Mesothelial cell of epicardium (in vitro differentiated cells): ENCODE measurements at regions not wholly inside any gene's neighbourhood (a gene's known extent, or its start where the extent isn't known, plus 50 kb on each side); places are given as distances from the start of the nearest gene placed in this dataset. TPM values are rescaled to one million over a fixed set of nuclear protein-coding genes. Genes with fewer than 3 reads are reported as not detected.

Experiments
- DNase-seq, 2 experiments: peaks; one replicate each; pipeline ENCODE4 v3.0.0; 2021; ENCODE audit warnings: low spot score in 2 of 2; ENCODE audit not compliant: unreplicated experiment in 2 of 2
- H3K27ac Mint-ChIP-seq: 2 replicates; pipeline ENCODE4 v1.8.0; 2021; ENCODE audit warnings: mixed read lengths
- H3K27me3 Mint-ChIP-seq: 2 replicates; pipeline ENCODE4 v1.8.0; 2021; ENCODE audit warnings: low read depth, mixed read lengths
- H3K36me3 Mint-ChIP-seq: 2 replicates; pipeline ENCODE4 v1.8.0; 2021; ENCODE audit warnings: mixed read lengths
- H3K4me1 Mint-ChIP-seq: 2 replicates; pipeline ENCODE4 v1.8.0; 2021; ENCODE audit warnings: mixed read lengths
- H3K4me3 Mint-ChIP-seq: 2 replicates; pipeline ENCODE4 v1.8.0; 2021; ENCODE audit warnings: mild to moderate bottlenecking, moderate library complexity, mixed read lengths
- H3K9me3 Mint-ChIP-seq: 2 replicates; pipeline ENCODE4 v1.8.0; 2021; ENCODE audit warnings: mixed read lengths
- CTCF ChIP-seq: fragments of 200-600 bp; sonication (generic); IDR thresholded peaks from one replicate; pipeline ENCODE4 v1.5.0; 2021; ENCODE audit warnings: antibody characterized with exemption; ENCODE audit not compliant: unreplicated experiment
- microRNA-seq: library from miRNA; unstranded; fragments of <30 nt; microRNA quantifications from one replicate; pipeline ENCODE4 v1.2.0, GENCODE V29; 2021; ENCODE audit warnings: inconsistent platforms, mixed read lengths

DNA sequence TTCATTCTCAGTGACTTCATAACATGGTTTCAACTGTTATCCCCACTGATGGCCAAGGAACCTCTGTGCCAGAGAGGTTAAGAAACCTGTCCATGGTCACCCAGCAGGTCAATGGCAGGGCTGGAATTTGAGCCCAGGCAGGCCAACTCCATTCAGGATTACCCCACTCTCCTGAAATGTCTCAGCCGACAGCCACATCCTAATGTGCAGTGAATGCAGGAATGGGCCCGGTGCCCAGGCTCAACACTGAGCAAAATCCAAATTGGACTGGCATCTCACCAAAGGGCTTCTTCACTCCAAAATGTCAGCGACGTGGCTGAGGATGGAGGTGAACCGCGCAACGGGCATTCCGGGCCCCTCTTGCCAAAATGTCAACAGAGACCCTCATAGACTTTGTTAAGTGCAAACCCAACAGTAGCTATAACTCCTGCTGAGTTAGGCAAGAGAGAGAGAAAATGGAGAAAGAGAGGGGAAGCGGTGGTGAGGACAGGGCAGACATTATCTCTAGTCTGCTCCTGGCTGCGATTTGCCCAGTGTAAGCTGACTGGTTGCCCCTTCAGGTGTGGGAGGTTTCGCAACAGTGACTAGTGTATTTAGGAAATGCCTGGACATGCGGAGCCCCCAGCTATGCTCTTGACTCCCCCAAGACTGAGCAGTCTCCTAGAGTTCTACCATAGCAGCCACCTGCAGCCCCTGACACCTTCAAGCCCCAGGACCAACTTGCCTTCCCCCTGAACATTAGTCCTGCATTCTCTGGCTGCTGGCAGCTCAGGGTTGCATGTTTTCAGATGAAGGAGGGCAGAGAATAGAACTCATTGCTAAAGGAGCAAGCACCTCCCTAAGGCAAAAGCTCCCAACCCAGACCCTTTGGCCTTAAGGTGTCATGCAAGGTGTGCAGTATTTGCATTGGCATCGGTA lies 167.7 kb downstream of the ANAPC1 start:
- Mint-ChIP-seq H3K27me3 (no peaks in the 10 kb centered on the region), H3K4me3 (no peak overlapping the region), H3K27ac (no peak overlapping the region), H3K36me3 (peaks cover 5% of the 10 kb centered on the region), H3K4me1 (no peaks in the 10 kb centered on the region), H3K9me3 (peaks cover 15% of the 10 kb centered on the region)
- no peak for DNase-seq
- TF ChIP-seq CTCF: no peak

GRCh38 chr2:111716905-111717775 lies 166.9 kb downstream of the ANAPC1 start:
- Mint-ChIP-seq H3K36me3 (peaks cover 4% of the 10 kb centered on the region), H3K4me1 (no peaks in the 10 kb centered on the region), H3K9me3 (peaks cover 6% of the 10 kb centered on the region), H3K27me3 (no peaks in the 10 kb centered on the region), H3K27ac (no peak overlapping the region), H3K4me3 (no peak overlapping the region)
- no peak for DNase-seq
- TF ChIP-seq CTCF: no peak

Small RNA genes in the stretch of these regions (microRNA-seq; reads per million reads assigned to microRNA genes)
- not detected for gene MIR4435-2
